Tibial nerve (tissue), 4 donors: ENCODE measurements at regions not wholly inside any gene's neighbourhood (a gene's known extent, or its start where the extent isn't known, plus 50 kb on each side); places are given as distances from the start of the nearest gene placed in this dataset.

Experiments used
- EP300 ChIP-seq, 2 donors: sonication (generic); formaldehyde crosslinking; IDR thresholded peaks; one replicate each; pipeline ENCODE4 v1.6.1; 2017; ENCODE audit warnings: antibody characterized with exemption in 2 of 2, mild to moderate bottlenecking in 1 of 2
- POLR2A ChIP-seq, 2 donors: fragments of 450-650 bp; IDR thresholded peaks; one replicate each; pipeline ENCODE4 v1.6.1; 2017; ENCODE audit warnings: antibody characterized with exemption in 2 of 2, mild to moderate bottlenecking in 2 of 2, moderate library complexity in 2 of 2
- TF ChIP-seq, protein P1 (sequence below), 5 experiments: fragments of 200-600 bp in 3 of 5; fragments of 450-650 bp in 2 of 5; sonication (generic) in 3 of 5; IDR thresholded peaks; one replicate each; pipeline ENCODE4 v1.5.1; 2016 to 2019; ENCODE audit warnings: antibody characterized with exemption in 5 of 5, mild to moderate bottlenecking in 3 of 5, moderate library complexity in 2 of 5

DNA sequence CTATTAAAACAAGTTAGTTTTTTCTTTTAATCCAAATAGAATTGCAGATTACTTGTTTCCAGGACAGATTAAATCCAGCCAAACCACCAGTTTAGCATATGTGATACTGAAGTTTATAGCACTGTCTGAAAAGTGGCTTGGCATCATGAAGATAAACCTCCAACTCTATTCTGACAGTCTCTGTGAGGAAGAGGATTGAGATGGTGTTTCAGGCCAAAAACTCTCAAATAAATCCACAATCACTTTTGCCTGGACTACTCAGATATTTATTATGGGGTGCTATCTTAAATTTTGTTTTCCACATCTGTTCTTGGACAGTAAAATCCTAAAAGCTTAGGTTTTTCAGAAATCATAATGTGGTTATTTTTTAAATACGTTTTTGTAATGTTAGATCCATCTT, 161.7 kb upstream of the SEMA3C start:
- TF ChIP-seq POLR2A (IDR thresholded peaks at IDR 0.05) = no peak
- TF ChIP-seq, protein P1, sequence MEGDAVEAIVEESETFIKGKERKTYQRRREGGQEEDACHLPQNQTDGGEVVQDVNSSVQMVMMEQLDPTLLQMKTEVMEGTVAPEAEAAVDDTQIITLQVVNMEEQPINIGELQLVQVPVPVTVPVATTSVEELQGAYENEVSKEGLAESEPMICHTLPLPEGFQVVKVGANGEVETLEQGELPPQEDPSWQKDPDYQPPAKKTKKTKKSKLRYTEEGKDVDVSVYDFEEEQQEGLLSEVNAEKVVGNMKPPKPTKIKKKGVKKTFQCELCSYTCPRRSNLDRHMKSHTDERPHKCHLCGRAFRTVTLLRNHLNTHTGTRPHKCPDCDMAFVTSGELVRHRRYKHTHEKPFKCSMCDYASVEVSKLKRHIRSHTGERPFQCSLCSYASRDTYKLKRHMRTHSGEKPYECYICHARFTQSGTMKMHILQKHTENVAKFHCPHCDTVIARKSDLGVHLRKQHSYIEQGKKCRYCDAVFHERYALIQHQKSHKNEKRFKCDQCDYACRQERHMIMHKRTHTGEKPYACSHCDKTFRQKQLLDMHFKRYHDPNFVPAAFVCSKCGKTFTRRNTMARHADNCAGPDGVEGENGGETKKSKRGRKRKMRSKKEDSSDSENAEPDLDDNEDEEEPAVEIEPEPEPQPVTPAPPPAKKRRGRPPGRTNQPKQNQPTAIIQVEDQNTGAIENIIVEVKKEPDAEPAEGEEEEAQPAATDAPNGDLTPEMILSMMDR (IDR thresholded peaks at IDR 0.05) = no peak
- TF ChIP-seq EP300 (IDR thresholded peaks at IDR 0.05) = no peak
